HEK293T (cell line): ENCODE measurements at regions not wholly inside any gene's neighbourhood (a gene's known extent, or its start where the extent isn't known, plus 50 kb on each side); places are given as distances from the start of the nearest gene placed in this dataset.

Source experiments
- FOXK2 ChIP-seq: fragments of 450-650 bp; IDR thresholded peaks from 2 replicates; pipeline ENCODE4 v1.6.1; 2016; ENCODE audit warnings: mild to moderate bottlenecking
- FOXM1 ChIP-seq: fragments of 450-650 bp; IDR thresholded peaks from 2 replicates; pipeline ENCODE4 v1.6.1; 2017; ENCODE audit warnings: mild to moderate bottlenecking, borderline replicate concordance
- HDGF ChIP-seq: fragments of 450-650 bp; IDR thresholded peaks from 2 replicates; pipeline ENCODE4 v1.6.1; 2017; ENCODE audit warnings: antibody characterized with exemption, borderline replicate concordance
- NFRKB ChIP-seq: fragments of 450-650 bp; IDR thresholded peaks from 2 replicates; pipeline ENCODE4 v1.6.1; 2016; ENCODE audit warnings: mild to moderate bottlenecking, moderate library complexity
- SP1 ChIP-seq: fragments of 450-650 bp; IDR thresholded peaks from 2 replicates; pipeline ENCODE4 v1.6.1; 2017
- TARDBP ChIP-seq: fragments of 450-650 bp; IDR thresholded peaks from 2 replicates; pipeline ENCODE4 v1.6.1; 2016

- TF ChIP-seq NFRKB (no peak), TARDBP (no peak), HDGF (no peak), FOXM1 (no peak), FOXK2 (no peak), SP1 (no peak)
Observed at GRCh38 chr2:67776276-67776675, 286.5 kb downstream of the C1D start.
